ENCODE measurements at regions not wholly inside any gene's neighbourhood (a gene's known extent, or its start where the extent isn't known, plus 50 kb on each side); places are given as distances from the start of the nearest gene placed in this dataset.

DNA sequence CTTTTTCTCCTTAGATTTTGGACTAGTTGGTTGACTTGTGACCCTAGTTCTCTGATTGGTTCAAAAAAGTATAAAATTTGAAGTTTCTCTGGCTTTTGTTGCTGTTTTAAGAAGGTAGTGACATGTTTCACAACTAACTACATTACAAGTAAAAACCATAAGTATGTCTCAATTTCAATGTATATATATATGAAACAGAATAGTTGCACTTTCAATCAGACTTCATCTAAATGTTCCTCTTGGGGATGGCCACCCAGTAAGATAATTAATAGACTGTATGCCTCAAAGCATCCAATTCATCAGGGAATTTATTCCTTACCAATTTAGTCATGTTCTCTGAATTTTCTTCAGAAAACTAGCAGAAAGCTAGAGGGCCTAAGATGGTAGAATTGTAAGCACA, 259.7 kb downstream of the RPRM start:
- TF ChIP-seq EZH2phosphoT487 (IDR thresholded peaks at IDR 0.05; ENCODE audit: low read depth, severe bottlenecking, unreplicated experiment): no peak
- no peak overlapping the region for H3K4me2 ChIP-seq
- H3K9me3 ChIP-seq (ENCODE audit: low read depth): no peaks in the 10 kb centered on the region
- no peak overlapping the region for H3K27ac ChIP-seq
- no peaks in the 10 kb centered on the region for H3K79me2 ChIP-seq
- no peak overlapping the region for H2AFZ ChIP-seq
- H3K36me3 ChIP-seq (replicated peaks; ENCODE audit: insufficient read depth, low read depth): no peaks in the 10 kb centered on the region
- no peaks in the 10 kb centered on the region for H3K27me3 ChIP-seq
- no peaks in the 10 kb centered on the region for H4K20me1 ChIP-seq (ENCODE audit: insufficient read depth, poor library complexity, severe bottlenecking)
- H3K4me3 ChIP-seq: no peak overlapping the region
- DNase-seq (ENCODE audit: low spot score): no peak
- H3K9me2 ChIP-seq (replicated peaks; ENCODE audit: insufficient read depth): no peaks in the 10 kb centered on the region
- H3K4me1 ChIP-seq (ENCODE audit: insufficient read depth): no peaks in the 10 kb centered on the region

DNA sequence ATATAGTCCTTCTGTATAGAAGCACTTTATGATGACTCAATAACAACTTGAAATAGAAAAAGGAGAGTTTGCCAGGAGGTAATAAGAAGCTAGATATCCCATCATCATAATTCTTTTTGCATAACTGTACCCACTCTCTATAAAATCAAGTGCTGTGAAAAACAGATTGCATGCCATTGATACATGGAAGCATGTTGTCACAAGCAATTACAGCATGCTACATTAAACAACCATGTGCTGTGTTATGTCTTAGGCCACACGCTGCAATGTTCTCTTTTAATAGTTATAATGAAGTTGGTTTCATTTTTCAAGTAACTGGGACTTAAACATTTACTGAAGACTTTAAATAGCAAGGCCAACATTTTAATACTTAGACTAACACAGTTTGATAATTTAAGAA, 264.2 kb downstream of the RPRM start:
- H3K36me3 ChIP-seq (replicated peaks; ENCODE audit: insufficient read depth, low read depth): no peaks in the 10 kb centered on the region
- TF ChIP-seq EZH2phosphoT487 (IDR thresholded peaks at IDR 0.05; ENCODE audit: low read depth, severe bottlenecking, unreplicated experiment): no peak
- TF ChIP-seq, protein P1, sequence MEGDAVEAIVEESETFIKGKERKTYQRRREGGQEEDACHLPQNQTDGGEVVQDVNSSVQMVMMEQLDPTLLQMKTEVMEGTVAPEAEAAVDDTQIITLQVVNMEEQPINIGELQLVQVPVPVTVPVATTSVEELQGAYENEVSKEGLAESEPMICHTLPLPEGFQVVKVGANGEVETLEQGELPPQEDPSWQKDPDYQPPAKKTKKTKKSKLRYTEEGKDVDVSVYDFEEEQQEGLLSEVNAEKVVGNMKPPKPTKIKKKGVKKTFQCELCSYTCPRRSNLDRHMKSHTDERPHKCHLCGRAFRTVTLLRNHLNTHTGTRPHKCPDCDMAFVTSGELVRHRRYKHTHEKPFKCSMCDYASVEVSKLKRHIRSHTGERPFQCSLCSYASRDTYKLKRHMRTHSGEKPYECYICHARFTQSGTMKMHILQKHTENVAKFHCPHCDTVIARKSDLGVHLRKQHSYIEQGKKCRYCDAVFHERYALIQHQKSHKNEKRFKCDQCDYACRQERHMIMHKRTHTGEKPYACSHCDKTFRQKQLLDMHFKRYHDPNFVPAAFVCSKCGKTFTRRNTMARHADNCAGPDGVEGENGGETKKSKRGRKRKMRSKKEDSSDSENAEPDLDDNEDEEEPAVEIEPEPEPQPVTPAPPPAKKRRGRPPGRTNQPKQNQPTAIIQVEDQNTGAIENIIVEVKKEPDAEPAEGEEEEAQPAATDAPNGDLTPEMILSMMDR (IDR thresholded peaks at IDR 0.05; ENCODE audit: poor library complexity): no peak
- no peak for TF ChIP-seq EZH2 (IDR thresholded peaks at IDR 0.05; ENCODE audit: borderline replicate concordance)
- H3K9me2 ChIP-seq (replicated peaks; ENCODE audit: insufficient read depth): no peaks in the 10 kb centered on the region
- no peaks in the 10 kb centered on the region for H3K9me3 ChIP-seq (ENCODE audit: low read depth)
- no peaks in the 10 kb centered on the region for H3K4me1 ChIP-seq (ENCODE audit: insufficient read depth)
- H3K4me2 ChIP-seq: no peak overlapping the region
- no peaks in the 10 kb centered on the region for H4K20me1 ChIP-seq (ENCODE audit: insufficient read depth, poor library complexity, severe bottlenecking)
- no peak overlapping the region for H2AFZ ChIP-seq
- no peaks in the 10 kb centered on the region for H3K79me2 ChIP-seq
- 76% methylated on average over 1 of the region's 1 CpG for WGBS (ENCODE audit: low lambda C conversion rate, missing lambda C conversion rate)
- H3K27ac ChIP-seq: no peak overlapping the region
- no peak for DNase-seq (ENCODE audit: low spot score)
- no peaks in the 10 kb centered on the region for H3K27me3 ChIP-seq
- no peak overlapping the region for H3K4me3 ChIP-seq

DNA sequence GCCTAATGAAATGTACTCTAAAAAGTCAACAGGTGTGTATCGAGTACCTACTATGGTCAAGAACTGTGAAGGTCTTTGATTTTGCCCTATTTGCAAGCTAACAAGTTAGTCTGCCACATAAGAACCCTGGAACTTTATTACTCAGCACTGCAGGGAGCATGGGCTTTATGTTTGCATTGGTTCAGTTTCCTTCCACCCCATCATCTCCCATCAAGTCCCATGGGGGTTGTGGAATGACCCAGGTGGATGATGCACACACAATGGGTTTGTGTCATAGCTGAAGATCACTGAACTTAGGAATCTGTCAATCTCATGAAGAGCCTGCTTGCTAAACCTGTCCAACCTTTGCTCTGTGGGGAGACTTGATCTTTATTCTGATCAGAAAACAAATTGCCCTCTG, 265.5 kb downstream of the RPRM start:
- H3K9me3 ChIP-seq (ENCODE audit: low read depth): no peaks in the 10 kb centered on the region
- no peak for DNase-seq (ENCODE audit: low spot score)
- TF ChIP-seq EZH2phosphoT487 (IDR thresholded peaks at IDR 0.05; ENCODE audit: low read depth, severe bottlenecking, unreplicated experiment): no peak
- TF ChIP-seq EZH2 (IDR thresholded peaks at IDR 0.05; ENCODE audit: borderline replicate concordance): no peak
- TF ChIP-seq, protein P1 (IDR thresholded peaks at IDR 0.05; ENCODE audit: poor library complexity): no peak
- WGBS (ENCODE audit: low lambda C conversion rate, missing lambda C conversion rate): 83% methylated on average over 1 of the region's 1 CpG
- no peaks in the 10 kb centered on the region for H4K20me1 ChIP-seq (ENCODE audit: insufficient read depth, poor library complexity, severe bottlenecking)
- no peaks in the 10 kb centered on the region for H3K36me3 ChIP-seq (replicated peaks; ENCODE audit: insufficient read depth, low read depth)
- no peaks in the 10 kb centered on the region for H3K79me2 ChIP-seq
- H3K4me2 ChIP-seq: no peak overlapping the region
- no peaks in the 10 kb centered on the region for H3K9me2 ChIP-seq (replicated peaks; ENCODE audit: insufficient read depth)
- H3K4me1 ChIP-seq (ENCODE audit: insufficient read depth): no peaks in the 10 kb centered on the region
- H3K27me3 ChIP-seq: no peaks in the 10 kb centered on the region
- H2AFZ ChIP-seq: no peak overlapping the region
- no peak overlapping the region for H3K4me3 ChIP-seq
- no peak overlapping the region for H3K27ac ChIP-seq

DNA sequence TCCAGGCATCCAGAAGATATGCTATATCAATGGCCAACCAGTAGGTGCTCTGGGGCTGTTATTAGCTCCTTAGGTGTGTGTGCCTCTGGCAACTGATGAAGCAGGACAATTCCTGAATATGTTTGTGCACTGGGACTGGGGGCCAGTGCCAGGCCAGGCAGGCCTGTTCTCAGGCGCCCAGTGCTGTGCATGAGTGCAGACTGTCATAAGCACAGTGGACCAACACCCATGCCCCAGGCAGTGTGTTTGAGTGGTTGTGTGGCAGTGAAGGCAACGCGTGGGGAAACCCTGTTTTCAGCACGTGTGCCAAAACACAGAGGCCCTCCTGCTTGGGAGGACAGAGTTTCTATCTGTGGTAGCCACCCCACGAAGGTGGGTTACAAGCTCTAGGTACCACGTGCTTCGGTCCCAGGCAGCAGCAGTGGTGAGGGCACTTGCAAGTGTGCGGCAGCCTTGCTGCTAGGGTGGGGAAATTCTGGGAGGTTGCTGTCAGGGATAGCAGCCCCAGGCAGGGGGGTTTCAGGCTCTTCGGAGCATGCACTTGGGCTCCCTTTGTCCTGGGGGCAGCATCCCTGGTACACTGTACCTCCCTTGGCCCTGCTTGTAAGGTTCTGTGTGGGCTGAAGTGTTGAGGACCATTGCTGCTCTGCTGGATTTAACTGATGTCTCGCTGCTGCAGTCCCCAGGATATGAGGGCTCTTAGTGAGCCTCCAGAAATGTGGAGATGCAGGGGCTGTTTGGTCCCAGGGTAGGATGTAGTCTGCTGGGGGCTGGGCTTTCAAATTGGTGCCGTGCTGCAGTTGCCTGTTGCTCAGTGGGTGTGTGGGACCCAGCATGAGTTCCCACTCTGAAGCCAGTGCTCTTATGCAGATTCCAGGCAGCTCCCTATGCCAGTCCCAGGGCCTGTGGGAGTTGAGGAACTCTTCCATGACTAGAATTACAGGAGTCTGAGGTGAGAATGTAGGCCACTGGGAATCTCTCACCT, 280.9 kb downstream of the RPRM start:
- no peaks in the 10 kb centered on the region for H3K79me2 ChIP-seq
- H2AFZ ChIP-seq: no peak overlapping the region
- no peaks in the 10 kb centered on the region for H3K4me1 ChIP-seq (ENCODE audit: insufficient read depth)
- no peaks in the 10 kb centered on the region for H3K9me3 ChIP-seq (ENCODE audit: low read depth)
- 86% methylated on average over 11 of the region's 11 CpGs for WGBS (ENCODE audit: low lambda C conversion rate, missing lambda C conversion rate)
- H3K4me2 ChIP-seq: no peak overlapping the region
- no peak for TF ChIP-seq EZH2phosphoT487 (IDR thresholded peaks at IDR 0.05; ENCODE audit: low read depth, severe bottlenecking, unreplicated experiment)
- TF ChIP-seq, protein P1 (IDR thresholded peaks at IDR 0.05; ENCODE audit: poor library complexity): no peak
- TF ChIP-seq EZH2 (IDR thresholded peaks at IDR 0.05; ENCODE audit: borderline replicate concordance): no peak
- H3K4me3 ChIP-seq: no peak overlapping the region
- no peaks in the 10 kb centered on the region for H3K27me3 ChIP-seq
- H3K27ac ChIP-seq: no peak overlapping the region
- no peaks in the 10 kb centered on the region for H4K20me1 ChIP-seq (ENCODE audit: insufficient read depth, poor library complexity, severe bottlenecking)
- no peaks in the 10 kb centered on the region for H3K36me3 ChIP-seq (replicated peaks; ENCODE audit: insufficient read depth, low read depth)
- DNase-seq (ENCODE audit: low spot score): no peak
- H3K9me2 ChIP-seq (replicated peaks; ENCODE audit: insufficient read depth): no peaks in the 10 kb centered on the region
